Kidney epithelial cell (primary cell): ENCODE measurements at regions not wholly inside any gene's neighbourhood (a gene's known extent, or its start where the extent isn't known, plus 50 kb on each side); places are given as distances from the start of the nearest gene placed in this dataset.

ENCODE experiments used
- DNase-seq: peaks from one replicate; pipeline ENCODE4 v3.0.0-alpha.2; 2010; ENCODE audit warnings: low read depth
- H3K27me3 ChIP-seq: 2 replicates; pipeline ENCODE4 v1.6.0; 2011; ENCODE audit warnings: low read length; ENCODE audit not compliant: control insufficient read depth, insufficient read depth
- H3K36me3 ChIP-seq: 2 replicates; pipeline ENCODE4 v1.5.1; 2011; ENCODE audit warnings: low read length; ENCODE audit not compliant: control insufficient read depth, insufficient read depth
- H3K4me3 ChIP-seq: 2 replicates; pipeline ENCODE4 v1.5.1; 2011; ENCODE audit warnings: low read depth, mild to moderate bottlenecking, control low read depth, low read length
- CTCF ChIP-seq: IDR thresholded peaks from 2 replicates; pipeline ENCODE4 v1.5.1; 2011; ENCODE audit warnings: mild to moderate bottlenecking, moderate library complexity, low read length, control low read depth, inconsistent platforms; ENCODE audit not compliant: insufficient read depth, poor library complexity, severe bottlenecking

- TF ChIP-seq CTCF: no peak
These were observed 554.9 kb downstream of the PRELID2 start for GRCh38 chr5:145280214-145280613.

GRCh38 chr5:145260670-145261069 is 574.5 kb downstream of the PRELID2 start:
- DNase-seq: no peak

More at GRCh38 chr5:145280214-145280613, 554.9 kb downstream of the PRELID2 start:
- Histone ChIP-seq H3K36me3 (no peaks in the 10 kb centered on the region), H3K4me3 (no peak overlapping the region), H3K27me3 (no peaks in the 10 kb centered on the region)
- no peak for DNase-seq

GRCh38 chr5:145247745-145248040 is 587.4 kb downstream of the PRELID2 start:
- TF ChIP-seq CTCF: no peak
- Histone ChIP-seq H3K36me3 (no peaks in the 10 kb centered on the region), H3K4me3 (no peak overlapping the region), H3K27me3 (no peaks in the 10 kb centered on the region)
- no peak for DNase-seq

More at GRCh38 chr5:145260670-145261069, 574.5 kb downstream of the PRELID2 start:
- Histone ChIP-seq H3K36me3 (no peaks in the 10 kb centered on the region), H3K4me3 (no peak overlapping the region), H3K27me3 (no peaks in the 10 kb centered on the region)
- TF ChIP-seq CTCF: no peak

GRCh38 chr5:145246961-145247744 is 588.0 kb downstream of the PRELID2 start:
- H3K36me3 ChIP-seq: no peaks in the 10 kb centered on the region
- H3K4me3 ChIP-seq: no peak overlapping the region
- H3K27me3 ChIP-seq: no peaks in the 10 kb centered on the region
- TF ChIP-seq CTCF: no peak
- DNase-seq: no peak

- Histone ChIP-seq H3K36me3 (no peaks in the 10 kb centered on the region), H3K27me3 (no peaks in the 10 kb centered on the region), H3K4me3 (no peak overlapping the region)
- no peak for TF ChIP-seq CTCF
- no peak for DNase-seq
These were observed 588.8 kb downstream of the PRELID2 start for GRCh38 chr5:145246379-145246778.

GRCh38 chr5:145245354-145245753 is 589.8 kb downstream of the PRELID2 start:
- no peaks in the 10 kb centered on the region for H3K36me3 ChIP-seq
- H3K27me3 ChIP-seq: no peaks in the 10 kb centered on the region
- TF ChIP-seq CTCF: no peak
- no peak for DNase-seq
- H3K4me3 ChIP-seq: no peak overlapping the region
